Activated T-cell treated with anti-CD3 and anti-CD28 coated beads for 1 hour (primary cell): ENCODE measurements at regions not wholly inside any gene's neighbourhood (a gene's known extent, or its start where the extent isn't known, plus 50 kb on each side); places are given as distances from the start of the nearest gene placed in this dataset.

Experiments
- DNase-seq: peaks from one replicate; pipeline ENCODE4 v3.0.0-alpha.2; 2020; ENCODE audit warnings: low read depth

- no peak for DNase-seq
Observed at GRCh38 chr7:70907259-70908247, 224.4 kb upstream of the GALNT17 start.

- no peak for DNase-seq
Observed at GRCh38 chr7:70913924-70914323, 218.0 kb upstream of the GALNT17 start.

GRCh38 chr7:70915067-70915466, 216.9 kb upstream of the GALNT17 start:
- DNase-seq = no peak

- DNase-seq = no peak
Observed at GRCh38 chr7:70919481-70920073, 212.4 kb upstream of the GALNT17 start.

GRCh38 chr7:70920876-70921275, 211.1 kb upstream of the GALNT17 start:
- DNase-seq = no peak

- no peak for DNase-seq
Observed at GRCh38 chr7:70923181-70923845, 208.6 kb upstream of the GALNT17 start.

GRCh38 chr7:70925411-70926115, 206.4 kb upstream of the GALNT17 start:
- no peak for DNase-seq

GRCh38 chr7:70926666-70927065, 205.3 kb upstream of the GALNT17 start:
- DNase-seq = no peak

GRCh38 chr7:70935311-70935710, 196.6 kb upstream of the GALNT17 start:
- no peak for DNase-seq

- no peak for DNase-seq
Observed at GRCh38 chr7:70935854-70936253, 196.1 kb upstream of the GALNT17 start.

- DNase-seq = no peak
Observed at GRCh38 chr7:70937424-70937823, 194.5 kb upstream of the GALNT17 start.

GRCh38 chr7:70940597-70940996, 191.3 kb upstream of the GALNT17 start:
- no peak for DNase-seq

GRCh38 chr7:70942791-70943190, 189.2 kb upstream of the GALNT17 start:
- DNase-seq = no peak

GRCh38 chr7:70944516-70944915, 187.4 kb upstream of the GALNT17 start:
- DNase-seq = no peak

GRCh38 chr7:70947181-70947580, 184.8 kb upstream of the GALNT17 start:
- DNase-seq = no peak

- no peak for DNase-seq
Observed at GRCh38 chr7:70949862-70950261, 182.1 kb upstream of the GALNT17 start.

- no peak for DNase-seq
Observed at GRCh38 chr7:70951271-70951962, 180.5 kb upstream of the GALNT17 start.

- DNase-seq = no peak
Observed at GRCh38 chr7:70952311-70952710, 179.6 kb upstream of the GALNT17 start.

- no peak for DNase-seq
Observed at GRCh38 chr7:70953331-70953741, 178.6 kb upstream of the GALNT17 start.

GRCh38 chr7:70953796-70954195, 178.1 kb upstream of the GALNT17 start:
- no peak for DNase-seq

- DNase-seq = no peak
Observed at GRCh38 chr7:70972693-70973092, 159.3 kb upstream of the GALNT17 start.

- DNase-seq = no peak
Observed at GRCh38 chr7:70975754-70976153, 156.2 kb upstream of the GALNT17 start.
